H1 (cell line): ENCODE measurements at regions not wholly inside any gene's neighbourhood (a gene's known extent, or its start where the extent isn't known, plus 50 kb on each side); places are given as distances from the start of the nearest gene placed in this dataset.

Experiments
- POLR2AphosphoS5 ChIP-seq: IDR thresholded peaks from 2 replicates; pipeline ENCODE4 v1.6.1; 2011; ENCODE audit warnings: low read depth, low read length
- RFX5 ChIP-seq: IDR thresholded peaks from 2 replicates; pipeline ENCODE4 v1.6.1; 2011; ENCODE audit warnings: low read depth, low read length, improper control_type of control experiment, borderline replicate concordance
- SUZ12 ChIP-seq: fragments of 200-600 bp; sonication (generic); IDR thresholded peaks from 2 replicates; pipeline ENCODE4 v1.6.1; 2012; ENCODE audit warnings: mild to moderate bottlenecking, inconsistent platforms, low read length, moderate library complexity, mixed read lengths
- TAF1 ChIP-seq: IDR thresholded peaks from 2 replicates; pipeline ENCODE4 v1.6.1; 2011; ENCODE audit warnings: mild to moderate bottlenecking, low read depth, low read length
- USF2 ChIP-seq: IDR thresholded peaks from 2 replicates; pipeline ENCODE4 v1.6.1; 2011; ENCODE audit warnings: low read length, improper control_type of control experiment
- YY1 ChIP-seq: IDR thresholded peaks from 2 replicates; pipeline ENCODE4 v1.6.1; 2011; ENCODE audit warnings: low read depth, mild to moderate bottlenecking, low read length
- ZNF274 ChIP-seq: IDR thresholded peaks from 2 replicates; pipeline ENCODE4 v1.7.0; 2012; ENCODE audit warnings: low read length, borderline replicate concordance; ENCODE audit errors: extremely low read depth
- TF ChIP-seq, protein P1 (sequence below): fragments of 300-600 bp; sonication (generic); IDR thresholded peaks from 2 replicates; pipeline ENCODE4 v1.7.1; 2012; ENCODE audit warnings: low read length, moderate library complexity, mild to moderate bottlenecking, inconsistent platforms; ENCODE audit not compliant: insufficient replicate concordance

DNA sequence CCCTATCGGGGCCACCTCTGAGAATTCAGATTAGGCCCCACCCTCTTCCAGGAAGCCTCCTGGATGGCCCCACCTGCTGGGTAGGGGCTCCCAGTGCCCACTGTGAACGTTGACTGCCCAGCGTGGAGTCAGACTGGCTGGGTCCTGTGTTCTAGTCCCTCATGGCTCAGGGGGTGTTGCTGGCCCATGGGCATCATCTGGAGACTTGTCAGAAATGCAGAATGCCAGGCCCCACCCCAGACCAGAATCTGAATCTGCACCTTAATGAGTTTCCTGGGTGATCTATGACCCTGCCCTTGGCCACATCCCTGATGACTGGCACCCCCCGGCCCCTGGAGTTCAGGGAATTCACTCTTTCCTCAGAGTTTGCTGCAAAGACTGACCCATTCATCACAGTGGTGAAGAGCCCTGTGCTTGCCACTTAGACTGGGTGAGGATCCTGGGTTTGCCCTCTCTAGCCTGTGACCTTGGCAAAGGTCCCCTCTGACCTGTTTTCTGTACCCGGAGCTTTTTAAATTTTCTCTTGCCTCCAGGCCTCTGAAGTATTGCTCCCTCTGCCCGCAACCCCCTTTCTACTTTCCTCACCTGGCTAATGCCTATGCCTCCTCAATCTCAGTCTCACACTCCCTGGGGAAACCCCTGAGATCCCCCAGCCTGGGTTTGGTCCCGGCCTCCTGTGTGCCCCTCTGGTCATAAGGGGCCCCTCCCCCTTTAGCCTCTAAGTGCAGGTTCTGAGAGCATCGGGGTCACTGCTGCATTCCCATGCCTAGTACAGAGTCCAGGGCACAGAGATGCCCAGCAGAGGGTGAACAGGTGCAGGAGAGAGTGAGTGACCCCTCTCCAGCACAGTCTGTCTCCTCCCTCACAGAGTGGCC, 184.2 kb downstream of the MATN1 start (continued):
- TF ChIP-seq, protein P1, sequence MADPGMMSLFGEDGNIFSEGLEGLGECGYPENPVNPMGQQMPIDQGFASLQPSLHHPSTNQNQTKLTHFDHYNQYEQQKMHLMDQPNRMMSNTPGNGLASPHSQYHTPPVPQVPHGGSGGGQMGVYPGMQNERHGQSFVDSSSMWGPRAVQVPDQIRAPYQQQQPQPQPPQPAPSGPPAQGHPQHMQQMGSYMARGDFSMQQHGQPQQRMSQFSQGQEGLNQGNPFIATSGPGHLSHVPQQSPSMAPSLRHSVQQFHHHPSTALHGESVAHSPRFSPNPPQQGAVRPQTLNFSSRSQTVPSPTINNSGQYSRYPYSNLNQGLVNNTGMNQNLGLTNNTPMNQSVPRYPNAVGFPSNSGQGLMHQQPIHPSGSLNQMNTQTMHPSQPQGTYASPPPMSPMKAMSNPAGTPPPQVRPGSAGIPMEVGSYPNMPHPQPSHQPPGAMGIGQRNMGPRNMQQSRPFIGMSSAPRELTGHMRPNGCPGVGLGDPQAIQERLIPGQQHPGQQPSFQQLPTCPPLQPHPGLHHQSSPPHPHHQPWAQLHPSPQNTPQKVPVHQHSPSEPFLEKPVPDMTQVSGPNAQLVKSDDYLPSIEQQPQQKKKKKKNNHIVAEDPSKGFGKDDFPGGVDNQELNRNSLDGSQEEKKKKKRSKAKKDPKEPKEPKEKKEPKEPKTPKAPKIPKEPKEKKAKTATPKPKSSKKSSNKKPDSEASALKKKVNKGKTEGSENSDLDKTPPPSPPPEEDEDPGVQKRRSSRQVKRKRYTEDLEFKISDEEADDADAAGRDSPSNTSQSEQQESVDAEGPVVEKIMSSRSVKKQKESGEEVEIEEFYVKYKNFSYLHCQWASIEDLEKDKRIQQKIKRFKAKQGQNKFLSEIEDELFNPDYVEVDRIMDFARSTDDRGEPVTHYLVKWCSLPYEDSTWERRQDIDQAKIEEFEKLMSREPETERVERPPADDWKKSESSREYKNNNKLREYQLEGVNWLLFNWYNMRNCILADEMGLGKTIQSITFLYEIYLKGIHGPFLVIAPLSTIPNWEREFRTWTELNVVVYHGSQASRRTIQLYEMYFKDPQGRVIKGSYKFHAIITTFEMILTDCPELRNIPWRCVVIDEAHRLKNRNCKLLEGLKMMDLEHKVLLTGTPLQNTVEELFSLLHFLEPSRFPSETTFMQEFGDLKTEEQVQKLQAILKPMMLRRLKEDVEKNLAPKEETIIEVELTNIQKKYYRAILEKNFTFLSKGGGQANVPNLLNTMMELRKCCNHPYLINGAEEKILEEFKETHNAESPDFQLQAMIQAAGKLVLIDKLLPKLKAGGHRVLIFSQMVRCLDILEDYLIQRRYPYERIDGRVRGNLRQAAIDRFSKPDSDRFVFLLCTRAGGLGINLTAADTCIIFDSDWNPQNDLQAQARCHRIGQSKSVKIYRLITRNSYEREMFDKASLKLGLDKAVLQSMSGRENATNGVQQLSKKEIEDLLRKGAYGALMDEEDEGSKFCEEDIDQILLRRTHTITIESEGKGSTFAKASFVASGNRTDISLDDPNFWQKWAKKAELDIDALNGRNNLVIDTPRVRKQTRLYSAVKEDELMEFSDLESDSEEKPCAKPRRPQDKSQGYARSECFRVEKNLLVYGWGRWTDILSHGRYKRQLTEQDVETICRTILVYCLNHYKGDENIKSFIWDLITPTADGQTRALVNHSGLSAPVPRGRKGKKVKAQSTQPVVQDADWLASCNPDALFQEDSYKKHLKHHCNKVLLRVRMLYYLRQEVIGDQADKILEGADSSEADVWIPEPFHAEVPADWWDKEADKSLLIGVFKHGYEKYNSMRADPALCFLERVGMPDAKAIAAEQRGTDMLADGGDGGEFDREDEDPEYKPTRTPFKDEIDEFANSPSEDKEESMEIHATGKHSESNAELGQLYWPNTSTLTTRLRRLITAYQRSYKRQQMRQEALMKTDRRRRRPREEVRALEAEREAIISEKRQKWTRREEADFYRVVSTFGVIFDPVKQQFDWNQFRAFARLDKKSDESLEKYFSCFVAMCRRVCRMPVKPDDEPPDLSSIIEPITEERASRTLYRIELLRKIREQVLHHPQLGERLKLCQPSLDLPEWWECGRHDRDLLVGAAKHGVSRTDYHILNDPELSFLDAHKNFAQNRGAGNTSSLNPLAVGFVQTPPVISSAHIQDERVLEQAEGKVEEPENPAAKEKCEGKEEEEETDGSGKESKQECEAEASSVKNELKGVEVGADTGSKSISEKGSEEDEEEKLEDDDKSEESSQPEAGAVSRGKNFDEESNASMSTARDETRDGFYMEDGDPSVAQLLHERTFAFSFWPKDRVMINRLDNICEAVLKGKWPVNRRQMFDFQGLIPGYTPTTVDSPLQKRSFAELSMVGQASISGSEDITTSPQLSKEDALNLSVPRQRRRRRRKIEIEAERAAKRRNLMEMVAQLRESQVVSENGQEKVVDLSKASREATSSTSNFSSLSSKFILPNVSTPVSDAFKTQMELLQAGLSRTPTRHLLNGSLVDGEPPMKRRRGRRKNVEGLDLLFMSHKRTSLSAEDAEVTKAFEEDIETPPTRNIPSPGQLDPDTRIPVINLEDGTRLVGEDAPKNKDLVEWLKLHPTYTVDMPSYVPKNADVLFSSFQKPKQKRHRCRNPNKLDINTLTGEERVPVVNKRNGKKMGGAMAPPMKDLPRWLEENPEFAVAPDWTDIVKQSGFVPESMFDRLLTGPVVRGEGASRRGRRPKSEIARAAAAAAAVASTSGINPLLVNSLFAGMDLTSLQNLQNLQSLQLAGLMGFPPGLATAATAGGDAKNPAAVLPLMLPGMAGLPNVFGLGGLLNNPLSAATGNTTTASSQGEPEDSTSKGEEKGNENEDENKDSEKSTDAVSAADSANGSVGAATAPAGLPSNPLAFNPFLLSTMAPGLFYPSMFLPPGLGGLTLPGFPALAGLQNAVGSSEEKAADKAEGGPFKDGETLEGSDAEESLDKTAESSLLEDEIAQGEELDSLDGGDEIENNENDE: no peak
- TF ChIP-seq YY1 (no peak), SUZ12 (no peak), ZNF274 (no peak), USF2 (no peak), POLR2AphosphoS5 (no peak), TAF1 (no peak), RFX5 (no peak)
